HEK293 (cell line): ENCODE measurements at regions not wholly inside any gene's neighbourhood (a gene's known extent, or its start where the extent isn't known, plus 50 kb on each side); places are given as distances from the start of the nearest gene placed in this dataset.

Source experiments
- CTCF ChIA-PET: fragments of 350-600 bp; formaldehyde crosslinking; extraction: SDS; loops from one replicate; lab custom pipeline; 2021; ENCODE audit warnings: antibody characterized with exemption; lab: Yijun Ruan, JAX
- POLR2A ChIA-PET: fragments of 300-600 bp; formaldehyde crosslinking; extraction: SDS; loops from one replicate; lab custom pipeline; 2020; ENCODE audit warnings: antibody characterized with exemption, inconsistent platforms; lab: Yijun Ruan, JAX
- H3K27ac ChIP-seq: fragments of 200-500 bp; sonication (Bioruptor generic); 2 replicates; pipeline ENCODE4 v1.5.1; 2014; ENCODE audit warnings: low read depth, low read length, control low read depth, inconsistent platforms; ENCODE audit errors: extremely low read depth
- H3K36me3 ChIP-seq, 2 experiments: fragments of 200-500 bp in 1 of 2; sonication (Bioruptor generic) in 1 of 2; 1 replicate in 1 of 2; 2 replicates in 1 of 2; pipeline ENCODE4 v1.5.1; 2014 to 2017; ENCODE audit warnings: inconsistent platforms in 2 of 2, low read length in 2 of 2; ENCODE audit not compliant: control insufficient read depth in 2 of 2, insufficient read depth in 1 of 2
- H3K4me1 ChIP-seq: fragments of 200-500 bp; sonication (Bioruptor generic); 2 replicates; pipeline ENCODE4 v1.5.1; 2014; ENCODE audit warnings: mild to moderate bottlenecking, low read length, inconsistent platforms; ENCODE audit not compliant: control insufficient read depth, insufficient read depth
- H3K4me3 ChIP-seq: 2 replicates; pipeline ENCODE4 v1.5.1; 2011; ENCODE audit warnings: low read depth, mild to moderate bottlenecking, control low read depth, low read length, moderate library complexity
- H3K9me3 ChIP-seq: fragments of 200-500 bp; sonication (Bioruptor generic); 2 replicates; pipeline ENCODE4 v1.5.1; 2014; ENCODE audit warnings: low read depth, low read length, inconsistent platforms; ENCODE audit not compliant: control insufficient read depth, insufficient read depth
- HOXC10 ChIP-seq: sonication (generic); formaldehyde crosslinking; IDR thresholded peaks from 2 replicates; pipeline ENCODE4 v1.8.1; 2023; ENCODE audit warnings: mild to moderate bottlenecking, missing genetic modification reagents
- KLF1 ChIP-seq: fragments of 450-650 bp; formaldehyde crosslinking; IDR thresholded peaks from 2 replicates; pipeline ENCODE4 v1.5.1; 2016; ENCODE audit warnings: missing biosample characterization, missing genetic modification characterization
- KLF16 ChIP-seq: fragments of 450-650 bp; formaldehyde crosslinking; IDR thresholded peaks from 2 replicates; pipeline ENCODE4 v1.5.1; 2017; ENCODE audit warnings: missing biosample characterization, missing genetic modification characterization
- SCRT2 ChIP-seq: fragments of 450-650 bp; formaldehyde crosslinking; IDR thresholded peaks from 2 replicates; pipeline ENCODE4 v1.5.1; 2016; ENCODE audit warnings: missing biosample characterization, missing genetic modification characterization
- SP2 ChIP-seq: fragments of 450-650 bp; formaldehyde crosslinking; IDR thresholded peaks from 2 replicates; pipeline ENCODE4 v1.5.1; 2016; ENCODE audit warnings: missing biosample characterization, missing genetic modification characterization
- TCF7L2 ChIP-seq: IDR thresholded peaks from 2 replicates; pipeline ENCODE4 v1.6.1; 2011; ENCODE audit warnings: low read depth, mild to moderate bottlenecking, inconsistent platforms, low read length, moderate library complexity, borderline replicate concordance
- ZBTB8A ChIP-seq: fragments of 450-650 bp; formaldehyde crosslinking; IDR thresholded peaks from 2 replicates; pipeline ENCODE4 v1.5.1; 2016; ENCODE audit warnings: missing biosample characterization, missing genetic modification characterization
- ZNF24 ChIP-seq: fragments of 450-650 bp; formaldehyde crosslinking; IDR thresholded peaks from 2 replicates; pipeline ENCODE4 v1.5.1; 2016; ENCODE audit warnings: missing biosample characterization, missing genetic modification characterization
- ZNF302 ChIP-seq: fragments of 450-650 bp; formaldehyde crosslinking; IDR thresholded peaks from 2 replicates; pipeline ENCODE4 v1.5.1; 2016; ENCODE audit warnings: missing biosample characterization, missing genetic modification characterization, low read depth
- ZNF555 ChIP-seq: fragments of 450-650 bp; formaldehyde crosslinking; conservative IDR thresholded peaks from 2 replicates; pipeline ENCODE4 v1.5.1; 2017; ENCODE audit warnings: missing biosample characterization, mild to moderate bottlenecking, missing genetic modification characterization, inconsistent platforms
- ZNF585B ChIP-seq: fragments of 450-650 bp; formaldehyde crosslinking; IDR thresholded peaks from 2 replicates; pipeline ENCODE4 v1.5.1; 2016; ENCODE audit warnings: missing biosample characterization, missing genetic modification characterization
- ZNF621 ChIP-seq: fragments of 450-650 bp; formaldehyde crosslinking; IDR thresholded peaks from 2 replicates; pipeline ENCODE4 v1.5.1; 2017; ENCODE audit warnings: missing biosample characterization, missing genetic modification characterization
- ZNF654 ChIP-seq: fragments of 450-650 bp; formaldehyde crosslinking; IDR thresholded peaks from 2 replicates; pipeline ENCODE4 v1.5.1; 2016; ENCODE audit warnings: low read depth, missing biosample characterization, missing genetic modification characterization
- ZNF777 ChIP-seq: fragments of 450-650 bp; formaldehyde crosslinking; IDR thresholded peaks from 2 replicates; pipeline ENCODE4 v1.5.1; 2017; ENCODE audit warnings: missing biosample characterization, missing genetic modification characterization, borderline replicate concordance
- TF ChIP-seq, protein P1 (sequence below): fragments of 450-650 bp; formaldehyde crosslinking; IDR thresholded peaks from 2 replicates; pipeline ENCODE4 v1.5.1; 2016; ENCODE audit warnings: missing biosample characterization, missing genetic modification characterization
- TF ChIP-seq, protein P2 (sequence below): fragments of 450-650 bp; formaldehyde crosslinking; IDR thresholded peaks from 2 replicates; pipeline ENCODE4 v1.5.1; 2016; ENCODE audit warnings: missing biosample characterization, missing genetic modification characterization
- TF ChIP-seq, protein P3 (sequence below): fragments of 450-650 bp; formaldehyde crosslinking; IDR thresholded peaks from 2 replicates; pipeline ENCODE4 v1.5.1; 2016; ENCODE audit warnings: missing biosample characterization, missing genetic modification characterization
- TF ChIP-seq, protein P4 (sequence below): fragments of 450-650 bp; formaldehyde crosslinking; IDR thresholded peaks from 2 replicates; pipeline ENCODE4 v1.5.1; 2016; ENCODE audit warnings: missing biosample characterization, missing genetic modification characterization, borderline replicate concordance

DNA sequence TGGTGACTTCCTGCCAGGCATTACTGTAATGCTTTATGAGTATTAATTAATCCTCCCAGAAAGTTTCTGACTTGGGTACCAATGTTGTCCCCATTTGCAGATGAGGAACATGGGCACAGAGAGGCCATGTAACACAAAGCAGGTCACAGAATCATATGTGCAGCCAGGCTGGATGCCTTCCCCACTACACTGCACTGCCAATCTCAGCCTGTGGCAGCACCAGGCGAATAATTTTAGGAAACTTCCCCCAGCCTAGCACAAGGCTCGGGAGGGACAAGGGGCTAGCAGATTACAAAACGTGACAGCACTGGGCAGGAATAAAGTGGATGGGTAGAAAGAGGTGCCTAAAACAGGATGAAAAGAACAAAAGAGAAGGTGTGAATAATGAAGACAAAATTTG, 331.7 kb upstream of the PROX1 start (continued):
- TF ChIP-seq, protein P1, sequence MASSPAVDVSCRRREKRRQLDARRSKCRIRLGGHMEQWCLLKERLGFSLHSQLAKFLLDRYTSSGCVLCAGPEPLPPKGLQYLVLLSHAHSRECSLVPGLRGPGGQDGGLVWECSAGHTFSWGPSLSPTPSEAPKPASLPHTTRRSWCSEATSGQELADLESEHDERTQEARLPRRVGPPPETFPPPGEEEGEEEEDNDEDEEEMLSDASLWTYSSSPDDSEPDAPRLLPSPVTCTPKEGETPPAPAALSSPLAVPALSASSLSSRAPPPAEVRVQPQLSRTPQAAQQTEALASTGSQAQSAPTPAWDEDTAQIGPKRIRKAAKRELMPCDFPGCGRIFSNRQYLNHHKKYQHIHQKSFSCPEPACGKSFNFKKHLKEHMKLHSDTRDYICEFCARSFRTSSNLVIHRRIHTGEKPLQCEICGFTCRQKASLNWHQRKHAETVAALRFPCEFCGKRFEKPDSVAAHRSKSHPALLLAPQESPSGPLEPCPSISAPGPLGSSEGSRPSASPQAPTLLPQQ (tag by site-specific recombination) = no peak
- TF ChIP-seq SCRT2 (tag by site-specific recombination) (no peak), ZNF302 (no peak)
- TF ChIP-seq, all 188 proteins: peak for 0

DNA sequence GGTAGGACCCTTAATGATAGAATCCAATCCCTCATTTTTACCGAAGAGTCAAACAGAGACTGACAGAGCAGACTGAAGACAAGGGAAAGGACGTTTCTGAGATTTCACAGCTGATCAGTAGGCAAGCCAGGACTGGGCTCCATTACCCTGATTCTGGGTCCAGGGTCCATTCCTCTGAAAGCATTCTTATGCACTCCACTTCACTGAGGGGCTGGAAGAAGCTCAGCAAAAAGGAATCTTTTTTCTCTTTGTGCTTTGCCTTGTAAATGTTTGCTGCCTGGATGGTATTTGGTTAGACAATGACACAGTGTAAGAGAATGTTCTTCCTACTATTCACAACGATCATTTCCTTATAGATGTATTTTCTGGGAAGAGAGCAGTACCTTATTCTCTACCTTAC, 331.3 kb upstream of the PROX1 start:
- Histone ChIP-seq H3K4me3 (no peak overlapping the region), H3K4me1 (no peaks in the 10 kb centered on the region), H3K36me3 (no peaks in the 10 kb centered on the region), H3K27ac (no peak overlapping the region), H3K9me3 (no peaks in the 10 kb centered on the region)
- CTCF ChIA-PET = no interaction called here
- TF ChIP-seq KLF1 (no peak), TCF7L2 (no peak), ZNF621 (tag by site-specific recombination) (no peak), ZNF24 (tag by site-specific recombination) (no peak), SP2 (tag by site-specific recombination) (no peak), ZNF555 (tag by site-specific recombination) (no peak), ZBTB8A (no peak), ZNF585B (tag by site-specific recombination) (no peak), KLF16 (no peak), ZNF654 (tag by site-specific recombination) (no peak), HOXC10 (CRISPR knock-in tag) (no peak), ZNF777 (no peak)
- TF ChIP-seq, protein P2, sequence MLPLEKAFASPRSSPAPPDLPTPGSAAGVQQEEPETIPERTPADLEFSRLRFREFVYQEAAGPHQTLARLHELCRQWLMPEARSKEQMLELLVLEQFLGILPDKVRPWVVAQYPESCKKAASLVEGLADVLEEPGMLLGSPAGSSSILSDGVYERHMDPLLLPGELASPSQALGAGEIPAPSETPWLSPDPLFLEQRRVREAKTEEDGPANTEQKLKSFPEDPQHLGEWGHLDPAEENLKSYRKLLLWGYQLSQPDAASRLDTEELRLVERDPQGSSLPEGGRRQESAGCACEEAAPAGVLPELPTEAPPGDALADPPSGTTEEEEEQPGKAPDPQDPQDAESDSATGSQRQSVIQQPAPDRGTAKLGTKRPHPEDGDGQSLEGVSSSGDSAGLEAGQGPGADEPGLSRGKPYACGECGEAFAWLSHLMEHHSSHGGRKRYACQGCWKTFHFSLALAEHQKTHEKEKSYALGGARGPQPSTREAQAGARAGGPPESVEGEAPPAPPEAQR (tag by site-specific recombination) = no peak
- TF ChIP-seq, protein P3, sequence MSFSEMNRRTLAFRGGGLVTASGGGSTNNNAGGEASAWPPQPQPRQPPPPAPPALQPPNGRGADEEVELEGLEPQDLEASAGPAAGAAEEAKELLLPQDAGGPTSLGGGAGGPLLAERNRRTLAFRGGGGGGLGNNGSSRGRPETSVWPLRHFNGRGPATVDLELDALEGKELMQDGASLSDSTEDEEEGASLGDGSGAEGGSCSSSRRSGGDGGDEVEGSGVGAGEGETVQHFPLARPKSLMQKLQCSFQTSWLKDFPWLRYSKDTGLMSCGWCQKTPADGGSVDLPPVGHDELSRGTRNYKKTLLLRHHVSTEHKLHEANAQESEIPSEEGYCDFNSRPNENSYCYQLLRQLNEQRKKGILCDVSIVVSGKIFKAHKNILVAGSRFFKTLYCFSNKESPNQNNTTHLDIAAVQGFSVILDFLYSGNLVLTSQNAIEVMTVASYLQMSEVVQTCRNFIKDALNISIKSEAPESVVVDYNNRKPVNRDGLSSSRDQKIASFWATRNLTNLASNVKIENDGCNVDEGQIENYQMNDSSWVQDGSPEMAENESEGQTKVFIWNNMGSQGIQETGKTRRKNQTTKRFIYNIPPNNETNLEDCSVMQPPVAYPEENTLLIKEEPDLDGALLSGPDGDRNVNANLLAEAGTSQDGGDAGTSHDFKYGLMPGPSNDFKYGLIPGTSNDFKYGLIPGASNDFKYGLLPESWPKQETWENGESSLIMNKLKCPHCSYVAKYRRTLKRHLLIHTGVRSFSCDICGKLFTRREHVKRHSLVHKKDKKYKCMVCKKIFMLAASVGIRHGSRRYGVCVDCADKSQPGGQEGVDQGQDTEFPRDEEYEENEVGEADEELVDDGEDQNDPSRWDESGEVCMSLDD (tag by site-specific recombination) = no peak
- TF ChIP-seq, protein P4, sequence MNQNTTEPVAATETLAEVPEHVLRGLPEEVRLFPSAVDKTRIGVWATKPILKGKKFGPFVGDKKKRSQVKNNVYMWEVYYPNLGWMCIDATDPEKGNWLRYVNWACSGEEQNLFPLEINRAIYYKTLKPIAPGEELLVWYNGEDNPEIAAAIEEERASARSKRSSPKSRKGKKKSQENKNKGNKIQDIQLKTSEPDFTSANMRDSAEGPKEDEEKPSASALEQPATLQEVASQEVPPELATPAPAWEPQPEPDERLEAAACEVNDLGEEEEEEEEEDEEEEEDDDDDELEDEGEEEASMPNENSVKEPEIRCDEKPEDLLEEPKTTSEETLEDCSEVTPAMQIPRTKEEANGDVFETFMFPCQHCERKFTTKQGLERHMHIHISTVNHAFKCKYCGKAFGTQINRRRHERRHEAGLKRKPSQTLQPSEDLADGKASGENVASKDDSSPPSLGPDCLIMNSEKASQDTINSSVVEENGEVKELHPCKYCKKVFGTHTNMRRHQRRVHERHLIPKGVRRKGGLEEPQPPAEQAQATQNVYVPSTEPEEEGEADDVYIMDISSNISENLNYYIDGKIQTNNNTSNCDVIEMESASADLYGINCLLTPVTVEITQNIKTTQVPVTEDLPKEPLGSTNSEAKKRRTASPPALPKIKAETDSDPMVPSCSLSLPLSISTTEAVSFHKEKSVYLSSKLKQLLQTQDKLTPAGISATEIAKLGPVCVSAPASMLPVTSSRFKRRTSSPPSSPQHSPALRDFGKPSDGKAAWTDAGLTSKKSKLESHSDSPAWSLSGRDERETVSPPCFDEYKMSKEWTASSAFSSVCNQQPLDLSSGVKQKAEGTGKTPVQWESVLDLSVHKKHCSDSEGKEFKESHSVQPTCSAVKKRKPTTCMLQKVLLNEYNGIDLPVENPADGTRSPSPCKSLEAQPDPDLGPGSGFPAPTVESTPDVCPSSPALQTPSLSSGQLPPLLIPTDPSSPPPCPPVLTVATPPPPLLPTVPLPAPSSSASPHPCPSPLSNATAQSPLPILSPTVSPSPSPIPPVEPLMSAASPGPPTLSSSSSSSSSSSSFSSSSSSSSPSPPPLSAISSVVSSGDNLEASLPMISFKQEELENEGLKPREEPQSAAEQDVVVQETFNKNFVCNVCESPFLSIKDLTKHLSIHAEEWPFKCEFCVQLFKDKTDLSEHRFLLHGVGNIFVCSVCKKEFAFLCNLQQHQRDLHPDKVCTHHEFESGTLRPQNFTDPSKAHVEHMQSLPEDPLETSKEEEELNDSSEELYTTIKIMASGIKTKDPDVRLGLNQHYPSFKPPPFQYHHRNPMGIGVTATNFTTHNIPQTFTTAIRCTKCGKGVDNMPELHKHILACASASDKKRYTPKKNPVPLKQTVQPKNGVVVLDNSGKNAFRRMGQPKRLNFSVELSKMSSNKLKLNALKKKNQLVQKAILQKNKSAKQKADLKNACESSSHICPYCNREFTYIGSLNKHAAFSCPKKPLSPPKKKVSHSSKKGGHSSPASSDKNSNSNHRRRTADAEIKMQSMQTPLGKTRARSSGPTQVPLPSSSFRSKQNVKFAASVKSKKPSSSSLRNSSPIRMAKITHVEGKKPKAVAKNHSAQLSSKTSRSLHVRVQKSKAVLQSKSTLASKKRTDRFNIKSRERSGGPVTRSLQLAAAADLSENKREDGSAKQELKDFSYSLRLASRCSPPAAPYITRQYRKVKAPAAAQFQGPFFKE (tag by site-specific recombination) = no peak
- TF ChIP-seq, all 188 proteins: peak for 0
- POLR2A ChIA-PET = no interaction called here
